Liver (tissue), 3 donors: ENCODE measurements at regions not wholly inside any gene's neighbourhood (a gene's known extent, or its start where the extent isn't known, plus 50 kb on each side); places are given as distances from the start of the nearest gene placed in this dataset.

ENCODE experiments used
- ATF3 ChIP-seq: IDR thresholded peaks from 2 replicates; pipeline ENCODE4 v1.6.1; 2016; ENCODE audit warnings: antibody characterized with exemption
- FOXA1 ChIP-seq: IDR thresholded peaks from 2 replicates; pipeline ENCODE4 v1.6.1; 2016; ENCODE audit warnings: antibody characterized with exemption
- GABPA ChIP-seq, 2 donors: IDR thresholded peaks in 1 of 2; conservative IDR thresholded peaks in 1 of 2; 2 replicates each; pipeline ENCODE4 v1.6.1; 2016; ENCODE audit warnings: antibody characterized with exemption in 2 of 2, mild to moderate bottlenecking in 1 of 2, moderate library complexity in 1 of 2
- HNF4A ChIP-seq, 2 donors: conservative IDR thresholded peaks; 2 replicates each; pipeline ENCODE4 v1.6.1; 2016; ENCODE audit warnings: antibody characterized with exemption in 2 of 2, mild to moderate bottlenecking in 2 of 2
- JUND ChIP-seq, 2 donors: IDR thresholded peaks; 2 replicates each; pipeline ENCODE4 v1.6.1; 2016; ENCODE audit warnings: antibody characterized with exemption in 2 of 2
- NR2F2 ChIP-seq: IDR thresholded peaks from 2 replicates; pipeline ENCODE4 v1.6.1; 2016; ENCODE audit warnings: antibody characterized with exemption
- RAD21 ChIP-seq, 2 donors: IDR thresholded peaks; 2 replicates each; pipeline ENCODE4 v1.6.1; 2016; ENCODE audit warnings: antibody characterized with exemption in 2 of 2, mild to moderate bottlenecking in 2 of 2
- SP1 ChIP-seq: IDR thresholded peaks from 2 replicates; pipeline ENCODE4 v1.6.1; 2018; ENCODE audit warnings: antibody characterized with exemption, mild to moderate bottlenecking
- YY1 ChIP-seq: IDR thresholded peaks from 2 replicates; pipeline ENCODE4 v1.6.1; 2016; ENCODE audit warnings: antibody characterized with exemption, mild to moderate bottlenecking
- TF ChIP-seq, protein P1 (sequence below): fragments of 150-350 bp; IDR thresholded peaks from 2 replicates; pipeline ENCODE4 v1.5.1; 2017; ENCODE audit warnings: improper control_type of control experiment, low read depth, low read length; ENCODE audit not compliant: missing input control
- TF ChIP-seq, protein P2 (sequence below): IDR thresholded peaks from 2 replicates; pipeline ENCODE4 v1.6.1; 2016; ENCODE audit warnings: antibody characterized with exemption
- TF ChIP-seq, protein P3 (sequence below): IDR thresholded peaks from 2 replicates; pipeline ENCODE4 v1.6.1; 2016; ENCODE audit warnings: antibody characterized with exemption, mild to moderate bottlenecking
- donor health status: healthy.
- donor health status: healthy.

DNA sequence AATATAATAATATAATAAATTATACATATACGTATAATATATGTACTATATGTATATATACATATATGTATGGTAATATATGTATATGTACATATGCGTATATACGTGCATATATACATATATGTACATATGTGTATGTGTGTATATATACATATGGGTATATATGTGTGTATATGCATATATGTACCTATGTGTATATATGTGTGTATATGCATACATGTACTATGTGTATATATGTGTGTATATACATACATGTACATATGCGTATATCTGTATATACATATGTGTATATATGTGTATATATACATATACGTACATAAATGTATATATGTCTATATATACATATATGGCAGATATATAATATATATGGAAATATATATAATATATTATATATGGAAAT lies 74.8 kb upstream of the ST3GAL6 start:
- TF ChIP-seq, protein P1, sequence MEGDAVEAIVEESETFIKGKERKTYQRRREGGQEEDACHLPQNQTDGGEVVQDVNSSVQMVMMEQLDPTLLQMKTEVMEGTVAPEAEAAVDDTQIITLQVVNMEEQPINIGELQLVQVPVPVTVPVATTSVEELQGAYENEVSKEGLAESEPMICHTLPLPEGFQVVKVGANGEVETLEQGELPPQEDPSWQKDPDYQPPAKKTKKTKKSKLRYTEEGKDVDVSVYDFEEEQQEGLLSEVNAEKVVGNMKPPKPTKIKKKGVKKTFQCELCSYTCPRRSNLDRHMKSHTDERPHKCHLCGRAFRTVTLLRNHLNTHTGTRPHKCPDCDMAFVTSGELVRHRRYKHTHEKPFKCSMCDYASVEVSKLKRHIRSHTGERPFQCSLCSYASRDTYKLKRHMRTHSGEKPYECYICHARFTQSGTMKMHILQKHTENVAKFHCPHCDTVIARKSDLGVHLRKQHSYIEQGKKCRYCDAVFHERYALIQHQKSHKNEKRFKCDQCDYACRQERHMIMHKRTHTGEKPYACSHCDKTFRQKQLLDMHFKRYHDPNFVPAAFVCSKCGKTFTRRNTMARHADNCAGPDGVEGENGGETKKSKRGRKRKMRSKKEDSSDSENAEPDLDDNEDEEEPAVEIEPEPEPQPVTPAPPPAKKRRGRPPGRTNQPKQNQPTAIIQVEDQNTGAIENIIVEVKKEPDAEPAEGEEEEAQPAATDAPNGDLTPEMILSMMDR, result no peak
- TF ChIP-seq, protein P2, sequence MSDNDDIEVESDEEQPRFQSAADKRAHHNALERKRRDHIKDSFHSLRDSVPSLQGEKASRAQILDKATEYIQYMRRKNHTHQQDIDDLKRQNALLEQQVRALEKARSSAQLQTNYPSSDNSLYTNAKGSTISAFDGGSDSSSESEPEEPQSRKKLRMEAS, result no peak
- TF ChIP-seq NR2F2, result no peak
- TF ChIP-seq RAD21 (IDR thresholded peaks at IDR 0.05), result no peak
- TF ChIP-seq GABPA (IDR thresholded peaks at IDR 0.05 in 1 of 2, conservative IDR thresholded peaks at IDR 0.05 in 1 of 2), result no peak
- TF ChIP-seq ATF3, result no peak
- TF ChIP-seq, protein P3, sequence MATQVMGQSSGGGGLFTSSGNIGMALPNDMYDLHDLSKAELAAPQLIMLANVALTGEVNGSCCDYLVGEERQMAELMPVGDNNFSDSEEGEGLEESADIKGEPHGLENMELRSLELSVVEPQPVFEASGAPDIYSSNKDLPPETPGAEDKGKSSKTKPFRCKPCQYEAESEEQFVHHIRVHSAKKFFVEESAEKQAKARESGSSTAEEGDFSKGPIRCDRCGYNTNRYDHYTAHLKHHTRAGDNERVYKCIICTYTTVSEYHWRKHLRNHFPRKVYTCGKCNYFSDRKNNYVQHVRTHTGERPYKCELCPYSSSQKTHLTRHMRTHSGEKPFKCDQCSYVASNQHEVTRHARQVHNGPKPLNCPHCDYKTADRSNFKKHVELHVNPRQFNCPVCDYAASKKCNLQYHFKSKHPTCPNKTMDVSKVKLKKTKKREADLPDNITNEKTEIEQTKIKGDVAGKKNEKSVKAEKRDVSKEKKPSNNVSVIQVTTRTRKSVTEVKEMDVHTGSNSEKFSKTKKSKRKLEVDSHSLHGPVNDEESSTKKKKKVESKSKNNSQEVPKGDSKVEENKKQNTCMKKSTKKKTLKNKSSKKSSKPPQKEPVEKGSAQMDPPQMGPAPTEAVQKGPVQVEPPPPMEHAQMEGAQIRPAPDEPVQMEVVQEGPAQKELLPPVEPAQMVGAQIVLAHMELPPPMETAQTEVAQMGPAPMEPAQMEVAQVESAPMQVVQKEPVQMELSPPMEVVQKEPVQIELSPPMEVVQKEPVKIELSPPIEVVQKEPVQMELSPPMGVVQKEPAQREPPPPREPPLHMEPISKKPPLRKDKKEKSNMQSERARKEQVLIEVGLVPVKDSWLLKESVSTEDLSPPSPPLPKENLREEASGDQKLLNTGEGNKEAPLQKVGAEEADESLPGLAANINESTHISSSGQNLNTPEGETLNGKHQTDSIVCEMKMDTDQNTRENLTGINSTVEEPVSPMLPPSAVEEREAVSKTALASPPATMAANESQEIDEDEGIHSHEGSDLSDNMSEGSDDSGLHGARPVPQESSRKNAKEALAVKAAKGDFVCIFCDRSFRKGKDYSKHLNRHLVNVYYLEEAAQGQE, result no peak
- no peak for TF ChIP-seq HNF4A (conservative IDR thresholded peaks at IDR 0.05)
- no peak for TF ChIP-seq YY1
- no peak for TF ChIP-seq JUND (IDR thresholded peaks at IDR 0.05)
- TF ChIP-seq FOXA1, result no peak
- no peak for TF ChIP-seq SP1
